RPMI7951 (cell line): ENCODE measurements at regions not wholly inside any gene's neighbourhood (a gene's known extent, or its start where the extent isn't known, plus 50 kb on each side); places are given as distances from the start of the nearest gene placed in this dataset.
A peak's percentile ranks its signal among the peaks of the same experiment; 100 is the strongest.

Experiments
- DNase-seq: peaks from one replicate; pipeline ENCODE4 v3.0.0-alpha.2; 2012; ENCODE audit warnings: low read depth

DNA sequence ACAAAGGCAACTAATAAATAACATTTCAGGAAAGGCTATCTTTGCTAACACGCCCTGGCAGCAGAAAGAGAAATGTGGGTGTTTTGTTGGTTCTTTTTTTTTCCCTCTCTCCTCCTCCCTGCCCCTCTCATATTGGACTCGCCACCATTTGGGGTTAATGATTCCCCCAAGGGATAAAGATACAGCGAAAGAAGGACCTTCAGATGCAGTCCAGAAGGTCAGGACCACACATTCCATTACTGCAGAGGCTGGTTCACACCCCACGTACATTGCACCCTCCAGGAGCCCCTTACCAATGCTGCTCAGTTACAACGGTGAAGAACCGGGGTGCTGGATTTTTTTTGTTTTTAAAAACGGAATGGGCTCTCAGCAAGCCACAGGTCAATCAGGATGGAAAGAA lies 156.9 kb upstream of the TIAM1 start:
- no peak for DNase-seq

DNA sequence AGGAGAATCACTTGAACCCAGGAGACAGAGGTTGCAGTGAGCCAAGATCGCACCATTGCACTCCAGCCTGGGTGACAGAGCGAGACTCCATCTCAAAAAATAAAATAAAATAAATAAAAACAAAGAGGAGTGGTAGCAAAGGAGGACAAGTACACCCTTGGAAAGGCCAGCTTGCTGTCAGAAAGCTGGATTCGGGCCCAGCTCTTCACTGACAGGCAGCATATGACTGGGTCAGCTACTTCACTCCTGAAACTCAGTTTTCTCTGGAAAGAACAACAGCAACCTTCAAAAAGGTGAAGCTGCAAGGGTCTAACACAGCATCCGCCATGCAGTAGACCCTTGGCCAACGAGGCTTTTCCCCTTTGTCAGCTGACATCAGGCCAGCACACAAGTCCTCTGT lies 156.0 kb upstream of the TIAM1 start:
- DNase-seq: no peak

DNA sequence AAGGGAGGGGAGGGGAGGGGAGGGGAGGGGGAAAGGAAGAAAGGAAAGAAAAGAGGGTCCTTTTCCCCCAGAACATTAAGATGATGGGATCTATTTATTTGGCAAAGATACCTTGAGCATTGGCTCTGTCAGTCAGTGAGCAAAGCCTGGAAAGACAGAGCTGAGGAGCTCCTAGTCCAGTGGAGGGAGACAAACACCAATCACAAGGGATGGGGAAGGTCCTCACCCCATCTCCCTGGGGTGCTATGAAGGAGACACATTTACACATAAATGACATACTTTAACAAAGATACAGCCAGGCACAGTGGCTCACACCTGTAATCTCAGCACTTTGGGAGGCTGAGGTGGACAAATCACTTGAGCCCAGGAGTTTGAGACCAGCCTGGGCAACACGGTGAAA lies 154.9 kb upstream of the TIAM1 start:
- DNase-seq: no peak

DNA sequence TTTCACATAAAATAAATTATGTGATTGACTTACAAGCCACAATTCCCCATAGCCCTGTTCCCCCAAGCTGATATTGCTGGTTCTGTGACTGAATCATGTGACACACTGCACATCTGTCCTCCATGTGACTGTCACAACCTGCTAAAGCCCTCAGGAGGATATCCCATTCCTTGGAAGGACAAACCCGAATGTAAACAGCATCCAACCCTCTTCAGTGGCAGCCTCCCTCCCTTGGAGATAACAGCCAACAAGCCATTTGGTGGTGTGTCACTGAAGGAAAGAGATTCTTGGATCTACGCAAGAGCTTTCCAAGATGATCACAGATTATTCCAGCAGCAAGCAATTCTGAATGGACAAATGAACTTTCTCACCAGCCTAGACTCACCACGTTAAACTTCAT lies 153.9 kb upstream of the TIAM1 start:
- DNase-seq: no peak

DNA sequence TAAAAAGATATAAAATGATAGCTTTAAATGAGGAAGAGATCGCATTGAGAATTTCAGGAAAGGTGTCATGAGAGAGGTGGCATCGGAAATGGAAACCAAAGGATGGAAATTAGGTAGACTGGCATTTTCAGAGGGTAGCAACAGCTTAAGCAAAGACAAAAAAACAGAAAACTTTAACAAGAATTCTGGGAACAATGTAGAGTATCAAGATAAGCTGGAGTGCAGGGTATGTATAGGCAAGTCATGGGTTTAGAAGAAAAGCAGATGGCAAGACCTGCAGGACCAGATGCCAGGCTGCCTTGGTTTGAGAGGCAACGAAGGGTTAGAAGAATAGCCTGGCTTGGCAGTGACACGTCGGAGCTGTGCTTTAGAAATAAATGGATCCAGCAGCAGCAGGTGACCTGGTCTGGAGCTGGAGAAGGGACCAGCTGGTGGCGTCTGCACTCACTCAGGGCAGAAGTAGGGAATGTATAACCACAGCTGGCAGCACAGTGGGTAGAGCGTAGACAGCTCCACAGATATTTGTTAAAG lies 149.4 kb upstream of the TIAM1 start:
- DNase-seq: no peak

DNA sequence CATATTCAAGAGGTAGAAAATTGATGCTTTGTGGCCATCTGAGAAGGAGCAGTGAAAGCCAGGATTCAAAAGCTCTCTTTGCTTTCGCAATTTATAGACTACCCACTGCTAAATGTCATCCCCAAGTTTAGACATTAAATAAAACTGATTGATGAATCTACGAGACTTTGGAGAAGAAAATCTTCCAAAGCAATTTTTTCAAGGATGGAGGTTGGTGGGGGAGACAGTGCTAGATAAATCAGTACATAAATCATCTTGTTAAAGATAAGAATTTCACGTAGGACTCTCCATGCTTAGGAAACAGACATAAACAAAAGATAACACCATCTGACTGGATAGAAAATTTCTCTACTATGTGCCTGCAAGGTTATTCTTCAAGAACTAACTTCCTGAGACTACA lies 147.6 kb upstream of the TIAM1 start:
- DNase-seq: no peak

DNA sequence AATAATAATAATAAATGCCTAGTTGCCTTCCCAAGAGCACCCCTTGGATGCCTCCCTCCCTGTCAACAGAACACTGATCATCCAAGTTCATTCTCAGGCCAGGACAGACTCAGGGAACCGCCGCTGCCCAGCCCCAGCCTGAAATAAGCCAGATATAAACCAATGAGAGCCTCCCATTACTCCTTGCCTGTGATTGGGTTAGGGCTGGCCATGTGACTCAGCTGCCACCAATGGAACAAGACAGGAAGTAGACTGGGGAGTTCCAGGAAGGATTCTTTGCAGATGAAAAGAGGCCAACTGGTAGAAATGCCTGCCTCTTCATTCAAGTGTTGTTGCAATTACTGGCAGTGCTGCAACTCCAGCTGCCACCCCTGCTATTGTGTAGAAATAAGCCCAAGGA lies 146.4 kb upstream of the TIAM1 start:
- no peak for DNase-seq

DNA sequence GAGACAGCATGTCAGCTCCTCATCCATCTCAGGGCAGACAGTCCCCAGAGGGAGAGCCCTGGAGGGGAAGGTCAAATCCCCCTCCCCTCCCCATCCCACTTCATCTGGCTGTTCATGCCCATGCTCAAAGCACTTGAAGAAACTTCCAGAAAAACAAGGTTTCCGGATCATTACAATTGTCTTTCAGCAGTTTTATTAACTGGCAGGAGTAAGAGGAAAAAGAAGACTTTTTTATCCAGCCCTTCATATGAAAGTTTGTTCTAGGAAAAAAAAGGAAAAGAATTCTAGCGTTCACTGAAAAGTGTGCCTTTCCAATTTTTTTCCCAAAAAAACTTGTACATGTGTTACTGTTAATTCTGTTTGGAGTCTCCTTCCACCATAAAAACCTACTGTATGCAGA lies 145.7 kb upstream of the TIAM1 start:
- no peak for DNase-seq

DNA sequence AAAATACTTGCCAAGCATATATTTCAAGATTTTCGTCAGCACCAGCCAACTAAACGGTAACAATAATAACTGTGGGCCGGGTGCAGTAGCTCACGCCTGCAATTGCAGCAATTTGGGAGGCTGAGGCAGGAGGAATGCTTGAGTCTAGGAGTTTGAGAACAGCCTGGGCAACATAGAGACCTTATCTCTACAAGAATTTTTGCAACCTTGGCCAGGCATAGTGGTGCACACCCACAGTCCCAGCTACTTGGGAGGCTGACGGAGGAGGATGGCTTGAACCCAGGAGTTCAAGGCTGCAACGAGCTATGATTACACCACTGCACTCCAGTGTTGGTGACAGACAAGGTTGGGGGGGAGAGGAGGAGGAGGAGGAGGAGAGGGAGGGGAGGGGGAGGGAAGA lies 145.0 kb upstream of the TIAM1 start:
- DNase-seq: no peak

DNA sequence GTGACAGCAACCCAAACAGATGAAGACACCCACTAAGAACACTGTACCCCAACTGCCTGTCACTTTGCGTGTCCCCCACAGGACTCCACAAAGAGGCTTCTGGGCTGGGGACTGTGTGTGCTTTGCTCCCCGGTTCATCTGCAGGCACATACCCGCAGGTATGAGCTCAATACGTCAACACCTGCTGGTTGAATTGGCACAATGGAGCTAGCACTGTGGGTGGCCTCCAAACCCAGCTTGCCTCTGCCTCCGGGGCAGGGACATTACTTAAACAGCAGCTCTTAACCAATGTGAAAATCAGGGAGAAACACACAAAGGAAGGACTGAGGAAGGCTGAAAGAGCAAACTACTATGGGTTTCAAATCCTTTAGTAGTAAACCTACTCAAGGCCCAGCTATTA lies 140.2 kb upstream of the TIAM1 start:
- DNase-seq: no peak

DNA sequence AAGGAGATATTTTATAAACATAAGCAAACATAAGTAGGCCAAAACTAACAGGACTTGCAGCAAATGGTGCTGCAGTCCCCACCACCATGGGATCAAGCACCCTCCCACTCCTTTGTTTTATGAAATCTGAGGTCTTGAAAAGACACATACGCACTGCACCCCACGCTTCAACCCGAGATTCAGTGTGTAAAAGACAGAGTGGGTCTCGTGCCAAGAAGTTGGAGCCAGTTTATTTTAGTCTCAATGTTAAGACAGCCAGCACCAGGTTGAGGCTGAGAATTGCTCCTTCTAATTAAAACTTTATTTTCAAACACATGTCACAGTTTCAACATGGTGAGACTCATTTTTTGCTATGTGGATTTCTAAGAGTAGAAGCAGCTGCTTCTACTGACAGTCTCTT lies 139.1 kb upstream of the TIAM1 start:
- DNase-seq: no peak

DNA sequence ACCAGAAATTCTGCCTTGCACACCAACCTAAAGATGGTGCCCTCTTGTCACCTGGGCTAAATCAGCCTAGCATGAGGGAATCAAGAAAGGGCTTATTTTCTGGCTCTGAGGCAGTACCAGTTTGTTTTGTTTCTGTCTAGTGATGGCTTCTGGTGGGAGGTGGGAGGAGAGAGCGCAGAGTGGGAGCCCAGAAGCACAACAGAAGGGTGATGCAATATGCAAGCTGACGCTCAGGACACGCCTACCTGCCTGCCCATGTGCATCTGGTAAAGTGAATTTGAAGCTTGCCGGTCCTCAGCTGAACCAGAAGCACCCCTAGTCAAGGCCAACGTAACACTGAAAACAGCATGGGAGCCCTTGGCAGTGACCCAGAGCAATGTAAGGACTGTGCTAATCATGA lies 138.4 kb upstream of the TIAM1 start:
- DNase-seq: no peak

DNA sequence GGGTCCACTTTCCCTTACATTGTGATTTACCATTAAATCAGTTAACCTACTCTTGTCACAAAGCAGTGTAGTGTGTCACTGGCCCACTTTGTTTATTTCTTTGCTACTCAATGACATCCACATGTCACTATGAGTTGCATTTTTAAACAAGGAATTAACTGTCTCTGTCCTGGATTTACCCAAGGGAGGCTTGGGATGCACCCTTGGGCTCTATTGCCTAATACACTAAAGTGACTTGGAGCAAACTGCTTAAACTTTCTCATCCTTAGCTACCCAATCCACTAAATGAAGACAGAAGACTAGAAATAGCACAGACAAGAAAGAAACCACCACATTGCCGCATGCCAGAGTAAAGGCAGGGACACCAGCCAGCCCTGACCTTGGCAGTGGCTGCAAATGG lies 136.2 kb upstream of the TIAM1 start:
- DNase-seq: no peak

DNA sequence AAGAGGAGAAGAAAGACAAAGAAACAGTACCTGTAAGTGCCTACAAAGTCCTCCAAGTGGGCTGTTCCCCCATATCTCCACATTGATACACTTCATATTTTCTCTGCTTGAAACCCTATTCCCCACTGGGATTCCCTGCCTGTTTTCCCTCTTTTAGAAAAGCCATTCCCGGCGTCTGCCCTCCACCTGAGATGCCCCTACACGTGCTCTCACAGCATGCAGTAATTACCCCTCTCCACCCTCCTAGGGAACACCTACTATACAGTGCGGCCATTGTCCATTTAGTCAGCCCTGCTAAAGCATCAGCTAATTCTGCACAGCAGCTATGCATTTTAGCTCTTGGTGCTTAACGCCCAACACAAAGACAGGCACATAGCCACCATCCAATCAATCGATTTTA lies 135.7 kb upstream of the TIAM1 start:
- no peak for DNase-seq

DNA sequence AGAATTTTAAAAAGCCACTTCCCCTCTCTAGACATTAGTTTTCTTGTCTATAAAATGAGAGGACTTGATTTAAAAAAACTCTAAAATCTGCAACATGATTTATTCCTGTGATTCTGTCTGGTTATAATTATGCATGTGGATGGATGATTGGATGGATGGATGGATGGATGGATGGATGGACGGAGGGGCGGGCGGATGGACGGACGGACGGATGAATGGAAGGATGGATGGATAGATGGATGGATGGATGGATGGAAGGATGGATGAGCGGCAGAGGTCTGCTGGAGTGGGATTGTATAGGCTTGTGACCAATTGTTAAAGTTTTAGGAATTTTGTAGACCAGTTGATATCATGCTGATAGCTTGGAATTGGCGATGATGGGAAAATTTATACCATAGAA lies 135.2 kb upstream of the TIAM1 start:
- no peak for DNase-seq

DNA sequence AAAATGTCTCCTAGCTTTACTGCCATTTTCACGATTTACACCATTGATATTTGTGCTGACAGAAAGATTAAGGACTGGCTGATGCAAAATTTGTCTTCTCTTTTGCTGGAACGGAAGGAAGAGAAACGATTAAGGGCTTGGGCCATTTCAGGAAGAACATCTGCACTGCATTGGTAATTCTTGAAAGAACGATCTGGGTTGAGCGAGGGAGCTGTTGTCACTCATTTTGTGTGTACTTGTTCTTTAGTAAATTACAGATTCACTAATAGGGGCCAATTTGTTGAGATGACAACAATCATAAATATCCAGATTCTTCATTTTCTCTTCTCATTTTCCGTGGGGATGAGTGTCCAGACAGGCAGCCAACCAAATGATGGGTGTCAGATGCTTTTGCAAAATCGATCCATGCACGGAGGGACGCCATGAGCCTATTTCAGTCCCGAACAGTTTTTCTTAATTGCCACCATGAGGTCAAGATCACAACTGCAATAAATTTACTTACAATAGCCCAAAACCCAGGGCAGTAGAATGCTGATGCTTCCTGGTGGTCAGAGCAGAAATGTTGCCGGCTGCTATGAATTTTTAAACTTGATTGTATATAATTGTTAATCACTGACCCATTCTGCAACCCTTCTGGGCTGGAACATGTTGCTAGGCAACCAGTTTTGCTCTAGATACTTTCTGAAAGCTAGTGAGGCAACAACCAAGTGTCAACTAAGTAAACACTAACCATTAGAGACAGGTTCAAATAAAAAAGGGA lies 132.4 kb upstream of the TIAM1 start:
- DNase-seq: peak; percentile 15

DNA sequence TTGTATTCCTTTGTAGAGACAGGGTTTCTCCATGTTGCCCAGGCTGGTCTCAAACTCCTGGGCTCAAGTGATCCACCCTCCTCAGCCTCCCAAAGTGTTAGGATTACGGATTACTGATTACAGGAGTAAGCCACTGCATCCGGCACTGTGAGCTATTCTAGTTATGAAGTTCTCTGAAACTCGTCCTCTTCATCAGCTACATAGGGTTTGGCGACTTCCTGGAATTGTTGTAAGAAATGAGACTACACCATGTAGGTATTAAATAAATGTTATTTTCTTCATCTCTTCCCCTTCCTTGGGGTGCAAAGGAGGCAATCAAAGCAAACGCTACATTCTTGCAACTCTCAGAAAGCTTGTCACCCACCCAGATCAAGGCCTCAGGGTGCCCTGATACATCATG lies 131.2 kb upstream of the TIAM1 start:
- DNase-seq: no peak

DNA sequence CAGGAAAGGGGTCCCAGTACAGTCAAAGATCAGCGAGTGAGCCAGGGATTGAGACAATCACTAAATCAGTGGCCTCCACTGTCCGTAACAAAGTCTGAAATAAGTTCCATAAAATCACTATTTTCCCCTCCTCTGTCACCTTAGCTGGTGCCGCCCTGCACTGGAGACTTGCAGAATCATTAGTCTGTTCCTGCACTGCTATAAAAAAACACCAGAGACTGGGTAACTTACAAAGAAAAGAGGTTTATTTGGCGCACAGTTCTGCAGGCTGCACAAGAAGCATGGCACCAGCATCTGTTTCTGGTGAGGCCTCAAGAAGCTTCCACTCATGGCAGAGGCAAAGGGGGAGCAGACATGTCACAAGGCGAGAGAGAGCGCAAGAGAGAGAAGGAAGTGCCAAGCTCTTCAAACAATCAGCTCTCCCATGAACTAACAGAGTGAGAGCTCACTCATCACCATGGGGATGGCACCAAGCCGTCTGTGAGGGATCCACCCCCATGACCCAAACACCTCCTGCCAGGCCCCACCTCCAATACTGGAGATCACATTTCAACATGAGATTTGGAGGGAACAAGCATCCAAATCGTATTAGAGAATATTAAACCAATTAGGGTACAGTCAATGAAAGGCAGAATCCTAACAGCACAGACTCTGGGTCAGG lies 129.8 kb upstream of the TIAM1 start:
- peak; percentile 16 for DNase-seq

DNA sequence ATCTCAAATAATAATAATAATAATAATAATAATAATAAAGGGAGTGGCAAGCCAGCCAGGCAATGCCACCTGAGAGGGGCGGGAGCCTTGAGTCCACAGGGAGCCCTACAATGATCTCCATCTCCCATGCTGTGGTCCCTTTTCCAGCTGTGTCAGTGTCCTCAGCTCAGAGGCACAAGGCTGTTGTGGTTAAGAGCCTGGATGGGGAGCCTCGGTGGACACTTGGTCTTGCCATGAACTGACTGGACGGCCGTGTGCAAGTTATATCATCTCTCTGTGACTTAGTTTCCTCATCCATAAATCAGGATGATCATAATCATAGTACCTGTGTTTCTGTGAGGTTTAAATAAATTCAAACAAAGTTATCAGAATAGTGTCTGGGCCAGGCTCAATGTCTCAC lies 127.8 kb upstream of the TIAM1 start:
- DNase-seq: no peak

DNA sequence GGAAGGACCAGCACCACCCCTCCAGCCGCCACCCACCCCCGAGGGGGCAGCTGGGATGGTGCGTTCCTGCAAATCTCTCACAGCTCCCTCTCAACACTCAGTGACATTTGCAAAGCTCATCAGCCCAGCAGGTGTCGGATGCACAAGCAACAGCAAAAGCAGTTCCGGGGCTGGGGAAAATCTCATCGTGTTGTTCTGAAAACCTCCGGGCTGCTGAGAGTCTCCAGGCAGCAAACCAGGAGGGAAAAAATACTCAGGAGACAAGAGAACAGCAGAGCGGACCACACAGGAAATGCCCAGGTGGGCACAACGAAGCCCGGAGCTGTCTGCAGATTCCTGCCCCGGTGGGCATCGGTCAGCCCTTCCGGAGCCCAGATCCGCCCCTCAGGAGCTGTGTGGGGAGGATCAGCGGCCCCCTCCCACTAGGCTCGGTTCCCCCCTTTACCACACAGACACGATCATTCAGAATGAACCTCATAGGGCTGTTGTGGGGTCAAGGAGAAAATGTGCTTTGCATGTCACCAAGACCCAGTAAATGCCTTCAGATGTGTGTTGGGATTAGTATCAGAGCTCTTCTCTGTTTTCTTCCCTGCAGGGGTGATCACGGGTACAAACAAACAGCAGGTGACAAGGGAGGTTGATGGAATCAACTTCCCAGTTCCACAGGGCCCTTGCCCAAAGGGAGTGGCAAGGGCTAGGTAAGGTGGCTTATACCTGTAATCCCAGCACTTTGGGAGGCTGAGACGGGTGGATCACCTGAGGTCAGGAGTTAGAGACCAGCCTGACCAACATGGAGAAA lies 127.0 kb upstream of the TIAM1 start:
- no peak for DNase-seq

DNA sequence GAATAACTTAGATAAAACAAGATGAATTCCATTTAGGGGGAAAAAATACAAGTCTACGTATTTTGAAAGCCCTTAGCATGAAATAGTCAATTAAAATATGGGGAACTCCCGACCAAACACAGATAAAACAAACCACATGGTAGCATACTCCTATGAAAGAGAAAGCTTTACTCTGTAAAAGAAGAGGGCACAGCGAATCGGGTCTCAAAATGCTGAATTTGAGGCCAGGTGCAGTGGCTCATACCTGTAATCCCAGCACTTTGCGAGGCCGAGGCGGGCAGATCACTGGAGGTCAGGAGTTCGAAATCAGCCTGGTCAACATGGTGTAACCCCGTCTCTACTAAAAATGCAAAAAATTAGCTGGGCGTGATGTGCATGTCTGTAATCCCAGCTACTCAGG lies 116.9 kb upstream of the TIAM1 start:
- DNase-seq: no peak

DNA sequence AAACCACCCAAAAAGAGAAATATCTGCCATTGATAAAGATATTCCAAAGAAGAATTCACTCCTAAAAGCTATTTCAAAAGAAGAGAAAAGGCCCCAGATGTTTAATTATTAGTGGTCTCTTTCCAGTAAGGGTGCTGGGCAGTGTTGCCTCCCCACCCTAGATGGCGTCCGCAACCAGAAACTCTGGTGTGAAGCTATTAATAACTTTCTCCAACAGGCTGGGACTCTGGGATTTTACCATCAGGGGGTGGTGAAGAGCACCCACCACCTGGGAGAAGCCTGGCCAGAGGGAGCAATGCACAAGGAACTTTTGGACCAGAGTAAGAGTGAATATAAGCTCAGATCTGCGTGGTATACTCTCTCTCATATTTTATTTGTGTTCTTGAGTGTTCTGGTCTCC lies 115.4 kb upstream of the TIAM1 start:
- DNase-seq: no peak

DNA sequence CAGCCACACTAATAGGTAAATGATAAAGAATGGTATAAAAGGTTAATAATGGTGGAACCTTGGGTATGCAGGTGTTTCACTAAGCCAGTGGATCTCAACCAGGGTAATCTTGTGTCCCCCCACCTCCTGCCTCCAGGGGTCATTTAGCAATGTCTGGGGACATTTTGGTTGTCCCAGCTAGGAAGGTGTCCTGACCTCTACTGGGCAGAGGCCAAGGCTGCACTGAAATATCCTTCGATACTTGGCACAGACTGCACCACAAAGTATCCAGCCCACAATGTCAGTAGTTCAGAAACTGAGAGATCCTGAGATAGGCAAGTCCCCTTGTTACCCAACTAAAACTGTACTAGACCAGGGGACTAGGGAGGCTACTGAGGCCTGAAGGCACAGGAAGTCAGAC lies 113.6 kb upstream of the TIAM1 start:
- no peak for DNase-seq
